IMR-90 (cell line): ENCODE measurements at regions not wholly inside any gene's neighbourhood (a gene's known extent, or its start where the extent isn't known, plus 50 kb on each side); places are given as distances from the start of the nearest gene placed in this dataset.

Experiments
- ATAC-seq: fragments of 200-7000 bp; cut with Tn5 transposase; 2 replicates; pipeline ENCODE4 v1.9.1; 2020; ENCODE audit warnings: low read depth, mild to moderate bottlenecking, moderate library complexity
- BruUV-seq: library from RNA; stranded (reverse); fragments of 400-500 nt; replicated peaks from 2 replicates; lab custom pipeline; 2021; lab: Mats Ljungman, UMichigan
- CTCF ChIA-PET: fragments of 300-600 bp; formaldehyde crosslinking; extraction: SDS; loops from one replicate; lab custom pipeline; 2021; ENCODE audit warnings: antibody characterized with exemption; lab: Yijun Ruan, JAX
- POLR2A ChIA-PET: fragments of 300-600 bp; sonication (Branson Sonifier 250); formaldehyde crosslinking; loops from one replicate; lab custom pipeline; 2022; ENCODE audit warnings: antibody characterized with exemption; ENCODE audit not compliant: unreplicated experiment; lab: Charles Lee
- DNase-seq: peaks from one replicate; pipeline ENCODE4 v3.0.0; 2013
- H2AFZ ChIP-seq: replicated peaks from 2 replicates; pipeline ENCODE3; 2013; ENCODE audit warnings: low read length, mild to moderate bottlenecking; ENCODE audit not compliant: poor library complexity
- H2AK5ac ChIP-seq: 2 replicates; pipeline ENCODE4 v1.6.1; 2013; ENCODE audit warnings: low read depth, low read length, inconsistent platforms
- H2AK9ac ChIP-seq: replicated peaks from 2 replicates; pipeline ENCODE3; 2013; ENCODE audit warnings: mild to moderate bottlenecking, low read depth, low read length, moderate library complexity; ENCODE audit not compliant: poor library complexity
- H2BK120ac ChIP-seq: 2 replicates; pipeline ENCODE4 v1.6.1; 2013; ENCODE audit warnings: low read depth, low read length, inconsistent platforms
- H2BK15ac ChIP-seq: 3 replicates; pipeline ENCODE4 v1.6.1; 2013; ENCODE audit warnings: low read depth, low read length, inconsistent platforms
- H2BK20ac ChIP-seq: 2 replicates; pipeline ENCODE4 v1.6.1; 2013; ENCODE audit warnings: low read depth, mild to moderate bottlenecking, inconsistent platforms, low read length, moderate library complexity
- H2BK5ac ChIP-seq: 2 replicates; pipeline ENCODE4 v1.6.1; 2013; ENCODE audit warnings: mild to moderate bottlenecking, low read depth, low read length, inconsistent platforms; ENCODE audit not compliant: poor library complexity, severe bottlenecking
- H3K14ac ChIP-seq: replicated peaks from 2 replicates; pipeline ENCODE4 v1.6.1; 2013; ENCODE audit warnings: low read depth, low read length, inconsistent platforms
- H3K18ac ChIP-seq: 2 replicates; pipeline ENCODE4 v1.6.1; 2013; ENCODE audit warnings: low read depth, low read length, control low read depth
- H3K23ac ChIP-seq: 2 replicates; pipeline ENCODE4 v1.6.1; 2013; ENCODE audit warnings: low read depth, low read length, inconsistent platforms
- H3K27ac ChIP-seq: 2 replicates; pipeline ENCODE4 v1.5.1; 2013; ENCODE audit warnings: mild to moderate bottlenecking, control low read depth, low read length; ENCODE audit not compliant: insufficient read depth
- H3K27me3 ChIP-seq: 2 replicates; pipeline ENCODE4 v1.6.1; 2013; ENCODE audit warnings: low read length; ENCODE audit not compliant: control insufficient read depth, insufficient read depth
- H3K36me3 ChIP-seq: 2 replicates; pipeline ENCODE4 v1.6.1; 2013; ENCODE audit warnings: low read length, mixed read lengths; ENCODE audit not compliant: control insufficient read depth, insufficient read depth
- H3K4ac ChIP-seq: 2 replicates; pipeline ENCODE4 v1.6.1; 2013; ENCODE audit warnings: low read depth, low read length, inconsistent platforms
- H3K4me1 ChIP-seq: 2 replicates; pipeline ENCODE4 v1.6.1; 2013; ENCODE audit warnings: low read length, mixed read lengths; ENCODE audit not compliant: control insufficient read depth, insufficient read depth
- H3K4me2 ChIP-seq: 2 replicates; pipeline ENCODE4 v1.6.1; 2013; ENCODE audit warnings: low read depth, mild to moderate bottlenecking, control low read depth, low read length, moderate library complexity
- H3K4me3 ChIP-seq: 2 replicates; pipeline ENCODE4 v1.5.1; 2013; ENCODE audit warnings: low read depth, mild to moderate bottlenecking, control low read depth, low read length, moderate library complexity; ENCODE audit not compliant: insufficient read depth
- H3K56ac ChIP-seq: 2 replicates; pipeline ENCODE4 v1.6.1; 2013; ENCODE audit warnings: low read length, inconsistent platforms; ENCODE audit not compliant: insufficient read depth; ENCODE audit errors: extremely low read depth
- H3K79me1 ChIP-seq, 2 experiments: 2 replicates each; pipeline ENCODE4 v1.6.1; 2013; ENCODE audit warnings: low read length in 2 of 2, inconsistent platforms in 1 of 2, low read depth in 1 of 2
- H3K9ac ChIP-seq: 2 replicates; pipeline ENCODE4 v1.6.1; 2013; ENCODE audit warnings: low read depth, low read length, control low read depth
- H3K9me1 ChIP-seq: 2 replicates; pipeline ENCODE4 v1.6.1; 2013; ENCODE audit warnings: low read length, inconsistent platforms; ENCODE audit not compliant: insufficient read depth
- H3K9me3 ChIP-seq: 2 replicates; pipeline ENCODE4 v1.6.1; 2013; ENCODE audit warnings: low read length; ENCODE audit not compliant: control insufficient read depth, insufficient read depth
- H4K20me1 ChIP-seq: 2 replicates; pipeline ENCODE4 v1.6.1; 2013; ENCODE audit warnings: low read length, inconsistent platforms; ENCODE audit not compliant: insufficient read depth
- H4K5ac ChIP-seq: 2 replicates; pipeline ENCODE4 v1.6.1; 2013; ENCODE audit warnings: mild to moderate bottlenecking, low read depth, low read length, control low read depth
- H4K8ac ChIP-seq, 2 experiments: 2 replicates each; pipeline ENCODE4 v1.6.1; 2013; ENCODE audit warnings: low read depth in 2 of 2, low read length in 2 of 2, control low read depth in 1 of 2, inconsistent platforms in 1 of 2
- H4K91ac ChIP-seq: 2 replicates; pipeline ENCODE4 v1.6.1; 2013; ENCODE audit warnings: low read depth, low read length, inconsistent platforms; ENCODE audit not compliant: insufficient read depth
- BHLHE40 ChIP-seq: fragments of 150-350 bp; IDR thresholded peaks from 2 replicates; pipeline ENCODE4 v1.6.1; 2016; ENCODE audit warnings: mild to moderate bottlenecking, low read depth, low read length
- CEBPB ChIP-seq: IDR thresholded peaks from 2 replicates; pipeline ENCODE4 v1.6.1; 2012; ENCODE audit warnings: low read depth, low read length, improper control_type of control experiment
- CHD1 ChIP-seq: IDR thresholded peaks from 2 replicates; pipeline ENCODE4 v1.6.1; 2012; ENCODE audit warnings: low read depth, low read length, improper control_type of control experiment
- CTCF ChIP-seq: conservative IDR thresholded peaks from 2 replicates; pipeline ENCODE4 v1.5.1; 2012; ENCODE audit warnings: mild to moderate bottlenecking, low read depth, low read length, improper control_type of control experiment
- FOS ChIP-seq: fragments of 150-350 bp; IDR thresholded peaks from 2 replicates; pipeline ENCODE4 v1.6.1; 2016; ENCODE audit warnings: low read depth, low read length
- MAFK ChIP-seq: IDR thresholded peaks from 2 replicates; pipeline ENCODE4 v1.6.1; 2012; ENCODE audit warnings: low read depth, low read length, improper control_type of control experiment
- MAZ ChIP-seq: IDR thresholded peaks from 2 replicates; pipeline ENCODE4 v1.6.1; 2012; ENCODE audit warnings: low read depth, mild to moderate bottlenecking, low read length, improper control_type of control experiment, moderate library complexity, borderline replicate concordance
- MXI1 ChIP-seq: IDR thresholded peaks from 2 replicates; pipeline ENCODE4 v1.6.1; 2012; ENCODE audit warnings: low read depth, mild to moderate bottlenecking, low read length, moderate library complexity, borderline replicate concordance
- NFE2L2 ChIP-seq: fragments of 150-350 bp; IDR thresholded peaks from 2 replicates; pipeline ENCODE4 v1.6.1; 2016; ENCODE audit warnings: low read depth, mild to moderate bottlenecking, low read length
- POLR2A ChIP-seq: IDR thresholded peaks from 2 replicates; pipeline ENCODE4 v1.6.1; 2012; ENCODE audit warnings: mild to moderate bottlenecking, low read depth, low read length
- RAD21 ChIP-seq: IDR thresholded peaks from 2 replicates; pipeline ENCODE4 v1.6.1; 2012; ENCODE audit warnings: low read length, improper control_type of control experiment
- RCOR1 ChIP-seq: IDR thresholded peaks from 2 replicates; pipeline ENCODE4 v1.6.1; 2012; ENCODE audit warnings: mild to moderate bottlenecking, low read length, improper control_type of control experiment; ENCODE audit not compliant: insufficient replicate concordance
- RFX5 ChIP-seq: IDR thresholded peaks from 2 replicates; pipeline ENCODE4 v1.8.0; 2012; ENCODE audit warnings: low read depth, mild to moderate bottlenecking, low read length, moderate library complexity
- SMC3 ChIP-seq: fragments of 150-350 bp; IDR thresholded peaks from 2 replicates; pipeline ENCODE4 v1.6.1; 2016; ENCODE audit warnings: low read depth, mild to moderate bottlenecking, antibody characterized with exemption, low read length, moderate library complexity
- WGBS, 2 experiments: methylation state at CpG; one replicate each; pipeline versions ENCODE4 v1.1.5 to v1.1.7; 2013; ENCODE audit warnings: missing lambda C conversion rate in 2 of 2; ENCODE audit not compliant: insufficient read length in 1 of 2; ENCODE audit errors: extremely low coverage in 2 of 2; 5-methylcytosine and 5-hydroxymethylcytosine counted together
- dilution Hi-C: fragments of 300-500 bp; cut with HindIII; formaldehyde crosslinking; loops from one replicate; pipeline ENCODE4 v1.14.3; 2018; ENCODE audit warnings: low sequenced_read_pairs; ENCODE audit not compliant: unreplicated experiment
- in situ Hi-C: fragments of 300-500 bp; cut with MboI; formaldehyde crosslinking; loops from 3 replicates; pipeline ENCODE4 v1.14.3; 2019; ENCODE audit warnings: low sequenced_read_pairs, inconsistent platforms, mixed read lengths
- intact Hi-C: fragments of 100-400 bp; cut with micrococcal nuclease; formaldehyde crosslinking; loops from 2 replicates; pipeline ENCODE4 v1.10.0; 2022
- TF ChIP-seq, protein P1 (sequence below): fragments of 150-350 bp; IDR thresholded peaks from 2 replicates; pipeline ENCODE4 v1.6.1; 2017; ENCODE audit warnings: mild to moderate bottlenecking, antibody characterized with exemption, low read length, low read depth

DNA sequence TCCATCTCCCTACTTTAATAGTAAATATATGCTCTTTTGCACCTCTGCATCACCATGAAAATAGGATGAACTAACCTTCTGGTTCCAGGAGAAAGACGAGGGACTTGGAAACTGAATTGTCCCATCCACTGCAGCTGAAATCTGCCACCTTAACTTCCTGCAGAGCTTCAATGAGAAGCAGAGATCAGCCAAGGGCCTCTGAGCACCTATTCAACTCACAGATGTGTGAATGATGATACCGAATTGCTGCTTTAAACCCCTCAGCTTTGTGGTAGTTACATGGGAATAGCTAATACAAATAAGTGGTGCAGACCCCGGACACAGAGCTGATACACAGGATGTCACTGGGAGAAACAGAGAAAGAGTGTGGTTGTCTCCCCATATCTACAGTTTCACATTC is 616.8 kb downstream of the NCAM2 start:
- Histone ChIP-seq H3K27ac (no peak overlapping the region), H2BK15ac (no peak overlapping the region; the same call in 2 of the 3 replicates), H2AK9ac (no peak overlapping the region), H4K5ac (no peak overlapping the region), H3K9me3 (no peaks in the 10 kb centered on the region), H3K9me1 (0 out of 2 replicates have a peak, but pooled peaks cover 3% of the 10 kb centered on the region), H3K9ac (no peak overlapping the region), H2AK5ac (no peak overlapping the region), H3K14ac (no peak overlapping the region), H2BK120ac (no peak overlapping the region), H3K36me3 (no peaks in the 10 kb centered on the region), H3K4me2 (no peak overlapping the region), H2BK20ac (no peak overlapping the region; the same call in 1 of the 2 replicates), H3K56ac (no peak overlapping the region), H3K4me1 (no peaks in the 10 kb centered on the region), H3K27me3 (no peaks in the 10 kb centered on the region), H3K4me3 (no peak overlapping the region), H4K8ac (no peak overlapping the region), H3K23ac (no peak overlapping the region), H2BK5ac (no peak overlapping the region), H3K79me1 (no peaks in the 10 kb centered on the region), H4K20me1 (no peaks in the 10 kb centered on the region), H4K91ac (no peak overlapping the region), H2AFZ (no peak overlapping the region), H3K18ac (no peak overlapping the region), H3K4ac (no peak overlapping the region)
- no TSS peak for BruUV-seq
- dilution Hi-C loops, result no loop called here
- no peak for ATAC-seq
- CTCF ChIA-PET, result no interaction called here
- POLR2A ChIA-PET, result no interaction called here
- in situ Hi-C loops, result no loop called here
- 80% methylated on average over 1 of the region's 3 CpGs; no CpG with 5 or more reads in 1 of the 2 experiments for WGBS, 2 experiments
- no peak for DNase-seq
- TF ChIP-seq MAFK (no peak), RAD21 (no peak), MXI1 (no peak), CEBPB (no peak), NFE2L2 (no peak), POLR2A (no peak), MAZ (no peak), RCOR1 (no peak), SMC3 (no peak), CHD1 (no peak), RFX5 (no peak), FOS (no peak), BHLHE40 (no peak), CTCF (no peak)
- TF ChIP-seq, protein P1, sequence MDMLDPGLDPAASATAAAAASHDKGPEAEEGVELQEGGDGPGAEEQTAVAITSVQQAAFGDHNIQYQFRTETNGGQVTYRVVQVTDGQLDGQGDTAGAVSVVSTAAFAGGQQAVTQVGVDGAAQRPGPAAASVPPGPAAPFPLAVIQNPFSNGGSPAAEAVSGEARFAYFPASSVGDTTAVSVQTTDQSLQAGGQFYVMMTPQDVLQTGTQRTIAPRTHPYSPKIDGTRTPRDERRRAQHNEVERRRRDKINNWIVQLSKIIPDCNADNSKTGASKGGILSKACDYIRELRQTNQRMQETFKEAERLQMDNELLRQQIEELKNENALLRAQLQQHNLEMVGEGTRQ, result no peak
- intact Hi-C loops, result loop anchor here (10.0 kb wide), 1 partner anchor 380 kb away; no protein-coding TSS in a partner anchor
